CD1c-positive myeloid dendritic cell (primary cell): ENCODE measurements at regions not wholly inside any gene's neighbourhood (a gene's known extent, or its start where the extent isn't known, plus 50 kb on each side); places are given as distances from the start of the nearest gene placed in this dataset.
A peak's percentile ranks its signal among the peaks of the same experiment; 100 is the strongest.

ENCODE experiments used
- DNase-seq: peaks from one replicate; pipeline ENCODE4 v3.0.0-alpha.2; 2016; ENCODE audit errors: extremely low spot score

DNA sequence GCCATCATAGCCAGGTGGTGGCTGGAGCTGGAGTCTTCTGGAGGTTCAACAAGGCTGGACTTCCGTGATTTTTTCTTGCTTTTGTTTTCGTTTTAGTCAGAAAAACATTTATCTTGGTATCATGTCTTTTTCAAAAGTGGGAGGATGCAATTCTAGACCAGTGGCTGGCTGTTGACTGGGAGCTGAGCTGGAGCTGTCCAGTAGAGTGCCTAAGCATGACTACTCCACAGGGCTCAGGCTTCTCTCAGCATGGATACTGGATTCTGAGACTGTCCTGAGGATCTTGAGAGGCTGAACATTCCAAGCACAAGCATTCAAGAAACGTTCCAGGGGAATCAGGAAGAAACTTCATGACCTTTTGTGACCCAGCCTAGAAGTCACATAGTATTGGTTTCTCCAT, 598.1 kb downstream of the MID1IP1 start:
- DNase-seq = no peak

DNA sequence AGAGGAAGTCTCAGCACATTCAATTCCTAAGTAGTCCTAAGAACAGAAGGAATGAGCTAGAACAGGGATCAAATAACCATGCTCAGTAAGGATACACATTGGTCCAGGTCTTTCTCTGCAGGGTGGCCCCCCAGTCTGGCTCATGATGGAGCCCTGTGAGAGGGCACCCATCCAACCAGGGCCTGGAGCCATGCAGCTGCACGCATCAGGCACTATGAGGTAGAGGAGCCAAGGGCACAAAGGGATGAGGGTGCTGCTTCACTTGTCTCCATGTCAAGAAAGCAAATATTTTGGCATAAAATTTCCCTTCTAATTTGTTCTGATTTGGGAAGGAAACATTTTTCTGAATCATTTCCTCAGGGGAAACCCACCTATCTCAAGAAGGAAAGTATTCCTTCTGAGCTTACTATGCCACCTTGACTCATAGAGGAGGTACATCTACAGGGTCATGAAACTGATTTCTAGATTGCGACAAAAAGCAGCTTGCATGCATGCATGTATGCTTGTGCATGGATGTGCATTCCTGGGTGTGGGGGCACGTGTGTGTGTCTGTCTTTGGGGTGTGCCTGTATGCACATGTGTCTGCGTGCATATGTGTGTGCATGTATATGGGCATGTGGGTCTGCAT, 600.3 kb downstream of the MID1IP1 start:
- no peak for DNase-seq

- no peak for DNase-seq
These were observed 600.9 kb downstream of the MID1IP1 start for GRCh38 chrX:39402158-39402557.

GRCh38 chrX:39406799-39407198, 605.5 kb downstream of the MID1IP1 start:
- no peak for DNase-seq

DNA sequence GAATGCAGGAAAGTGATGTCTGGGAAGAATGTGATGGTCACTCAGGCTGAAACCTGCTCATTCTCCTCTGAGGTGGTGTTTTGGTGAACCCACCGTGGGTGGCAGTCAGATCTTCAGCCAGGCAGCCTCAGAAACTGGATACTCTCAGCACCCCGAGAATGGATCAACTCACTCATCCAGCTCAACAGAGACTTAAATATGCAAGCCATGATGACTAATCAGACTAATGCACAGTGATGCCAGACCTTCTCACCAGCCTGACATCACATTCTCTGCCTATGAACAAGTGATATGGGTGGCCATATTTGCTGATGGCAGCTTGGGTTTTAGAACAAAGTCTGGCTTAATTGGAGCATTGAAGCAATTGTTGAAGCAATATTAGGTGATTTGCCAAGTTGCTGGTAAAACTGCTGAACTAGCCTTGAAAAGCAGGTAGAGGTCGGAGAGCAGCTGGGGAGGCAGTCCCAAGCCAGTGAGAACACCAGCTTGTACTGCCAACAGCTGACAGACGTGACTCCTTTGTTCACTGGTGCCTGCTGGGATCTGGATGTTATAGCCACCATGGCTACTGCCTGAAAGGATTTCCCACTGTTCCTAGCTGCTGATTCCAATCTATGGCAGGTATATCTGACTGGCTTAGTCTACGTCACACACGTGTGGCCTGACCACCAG, 608.1 kb downstream of the MID1IP1 start:
- DNase-seq = no peak

DNA sequence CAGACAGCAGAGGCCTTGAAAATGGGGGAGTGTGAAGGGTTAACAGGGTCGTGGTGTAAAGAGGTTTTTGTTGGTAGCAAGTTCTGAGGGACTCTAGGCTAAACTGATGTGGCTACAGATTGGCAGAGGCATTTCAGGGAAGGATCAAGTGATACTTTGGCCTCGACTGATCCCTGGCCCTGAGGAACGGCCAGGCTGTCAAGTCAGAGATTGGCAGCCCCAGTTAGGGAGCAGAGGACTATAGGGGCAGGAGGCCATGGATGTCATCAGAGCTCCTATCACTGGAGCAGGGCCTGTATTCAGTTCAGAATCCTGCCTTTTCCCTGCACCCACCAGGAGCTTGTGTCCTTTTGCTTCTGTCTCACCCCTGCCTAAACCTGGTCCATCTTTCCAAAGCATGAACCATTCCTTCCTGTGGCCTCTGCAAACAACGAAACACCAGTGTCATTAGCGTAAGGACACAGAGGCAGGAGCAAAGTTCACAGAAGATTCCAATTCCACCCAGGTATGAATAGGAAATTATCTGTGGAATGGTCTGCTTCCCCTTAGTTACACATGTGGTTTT, 613.1 kb downstream of the MID1IP1 start:
- DNase-seq = no peak

DNA sequence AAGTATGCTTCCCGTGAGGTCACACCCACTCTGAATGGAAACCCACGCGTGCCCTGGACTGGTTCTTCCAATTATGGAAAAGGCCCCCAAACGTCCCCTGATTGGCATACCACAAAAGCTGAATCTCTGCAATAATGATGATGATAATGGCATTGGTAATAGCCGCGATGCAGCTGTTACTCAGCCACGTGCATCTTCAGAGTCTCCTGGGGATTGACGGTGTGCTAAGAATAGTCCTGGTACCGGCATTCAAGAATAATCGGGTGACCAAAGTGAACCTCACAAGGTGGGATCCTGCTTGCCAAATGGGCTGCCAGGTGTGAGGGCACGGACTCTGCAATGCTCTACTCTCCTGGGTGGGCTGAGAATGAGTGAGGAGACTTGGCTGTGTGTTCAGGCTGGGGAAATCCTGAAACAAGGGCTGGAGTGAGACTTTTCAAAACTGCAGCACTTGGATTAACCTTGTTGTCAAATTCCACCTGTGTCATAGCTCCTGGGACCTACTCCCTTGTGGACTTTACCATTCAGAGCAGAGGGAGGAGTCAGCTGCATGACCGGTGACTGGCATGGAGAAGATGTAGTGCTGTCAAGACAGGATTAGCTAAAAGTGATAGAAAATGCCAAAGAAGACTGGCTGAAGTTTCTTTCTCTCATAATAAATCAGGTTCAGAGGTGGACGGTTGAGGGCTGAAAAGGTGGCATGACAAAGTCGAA, 615.4 kb downstream of the MID1IP1 start:
- DNase-seq = no peak

DNA sequence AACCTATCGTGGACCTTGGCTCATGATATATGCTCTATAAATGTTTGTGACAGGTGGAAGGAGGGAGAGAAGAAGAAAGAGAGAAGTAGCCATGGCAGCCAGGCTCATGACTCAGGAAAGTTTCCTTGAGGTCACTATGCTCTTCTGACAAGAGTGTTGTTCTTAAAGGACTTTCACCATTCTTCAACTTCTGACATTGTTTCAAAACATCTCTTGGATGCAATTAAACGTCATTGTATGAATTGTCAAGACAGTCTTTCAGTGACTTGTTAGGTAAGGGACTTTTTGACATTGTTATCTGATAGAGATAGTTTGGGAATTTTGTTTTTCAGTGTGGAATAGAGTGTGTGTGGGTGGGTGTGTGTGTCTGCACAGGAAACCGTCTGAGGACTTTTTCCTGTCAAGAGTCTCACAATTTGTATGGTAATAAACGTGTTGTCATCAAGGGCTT, 617.0 kb downstream of the MID1IP1 start:
- no peak for DNase-seq

DNA sequence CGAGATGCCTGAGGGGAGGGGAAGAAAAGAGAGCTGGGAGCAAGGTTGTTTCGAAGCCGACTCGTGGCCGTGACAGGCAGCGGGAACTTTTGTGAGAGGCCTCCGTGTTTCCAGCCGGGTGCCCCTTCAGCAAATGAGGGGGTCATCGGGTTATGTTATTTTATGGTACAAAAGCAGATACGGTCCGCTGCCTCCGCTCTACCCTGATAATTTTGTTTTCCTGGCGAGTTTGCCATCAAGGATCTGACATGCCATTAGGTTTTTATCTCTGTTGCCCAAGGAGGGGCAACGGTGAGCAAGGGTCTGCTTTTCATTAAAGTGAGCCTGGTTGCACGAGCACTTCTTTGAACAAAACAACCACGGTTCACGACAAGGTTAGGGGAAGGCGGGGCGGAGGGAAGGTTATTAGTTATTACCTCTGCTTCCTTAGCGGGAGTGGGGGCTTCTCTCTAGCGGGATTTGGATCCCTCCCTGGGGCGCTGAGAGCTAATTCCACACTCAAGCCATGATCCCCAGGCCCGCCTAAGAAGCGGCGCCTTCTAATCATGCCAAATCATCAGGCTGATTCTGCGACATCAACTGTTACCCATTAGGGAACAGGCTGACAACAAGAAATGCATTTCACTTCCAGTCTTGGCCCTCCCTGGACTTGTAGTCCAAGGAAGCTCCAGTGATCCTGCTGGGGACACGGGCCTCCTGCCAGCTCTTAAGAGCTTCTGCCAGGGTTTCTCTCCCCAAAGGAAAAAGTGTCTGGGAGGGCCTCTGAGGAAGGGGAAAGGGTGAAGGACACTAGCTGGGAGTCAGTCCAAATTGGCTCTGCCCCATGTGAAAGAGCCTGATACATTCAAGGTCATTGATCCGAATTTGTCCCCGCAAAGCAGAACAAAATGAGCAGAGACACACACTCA, 617.7 kb downstream of the MID1IP1 start:
- no peak for DNase-seq

GRCh38 chrX:39421006-39421405, 619.7 kb downstream of the MID1IP1 start:
- DNase-seq = no peak

GRCh38 chrX:39425124-39425806, 624.0 kb downstream of the MID1IP1 start:
- DNase-seq = no peak

- DNase-seq = no peak
These were observed 624.8 kb downstream of the MID1IP1 start for GRCh38 chrX:39426101-39426500.

DNA sequence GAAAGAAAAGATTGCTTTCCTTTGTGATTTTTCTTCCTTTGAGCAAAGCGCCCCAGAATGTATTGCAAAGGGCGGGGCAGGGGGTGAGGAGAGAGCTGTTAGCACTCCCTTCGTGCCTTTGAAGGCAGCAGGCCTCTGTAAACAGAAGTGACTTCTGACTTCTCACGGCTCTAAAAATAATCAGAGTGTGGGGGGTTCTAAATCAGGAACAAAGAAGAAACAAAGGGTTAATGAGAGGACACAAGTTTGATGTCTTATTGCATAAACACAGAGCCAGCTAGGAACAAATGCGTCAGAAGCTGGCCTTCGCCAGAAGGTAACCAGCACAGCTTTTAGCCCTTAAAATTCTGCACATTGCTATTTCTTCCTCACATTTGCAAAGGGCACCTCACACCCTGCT, 626.2 kb downstream of the MID1IP1 start:
- peak; percentile 46 for DNase-seq

DNA sequence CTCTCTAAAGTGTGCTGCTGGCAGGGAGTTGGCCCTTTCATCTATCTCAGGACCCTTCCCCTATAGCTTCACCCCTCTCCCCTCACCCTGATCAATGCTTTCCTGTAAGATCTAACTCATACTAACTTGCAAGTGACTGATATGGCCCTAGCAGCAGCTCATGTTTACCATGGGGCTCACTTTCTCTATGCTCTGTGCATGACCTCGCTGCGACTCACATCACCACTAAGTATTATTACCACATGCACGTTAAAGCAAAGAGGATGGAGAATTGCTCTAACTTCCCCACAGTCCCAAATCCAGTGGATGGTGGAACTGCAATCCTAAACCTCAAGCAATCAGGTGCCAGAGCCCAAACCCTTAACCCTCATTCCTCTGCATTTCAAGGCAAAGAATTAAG, 626.6 kb downstream of the MID1IP1 start:
- DNase-seq = peak; percentile 11

- no peak for DNase-seq
These were observed 629.3 kb downstream of the MID1IP1 start for GRCh38 chrX:39430551-39430950.

- DNase-seq = no peak
These were observed 630.6 kb downstream of the MID1IP1 start for GRCh38 chrX:39431893-39432292.

- DNase-seq = peak; percentile 71
These were observed 633.4 kb downstream of the MID1IP1 start for GRCh38 chrX:39434671-39435070.

DNA sequence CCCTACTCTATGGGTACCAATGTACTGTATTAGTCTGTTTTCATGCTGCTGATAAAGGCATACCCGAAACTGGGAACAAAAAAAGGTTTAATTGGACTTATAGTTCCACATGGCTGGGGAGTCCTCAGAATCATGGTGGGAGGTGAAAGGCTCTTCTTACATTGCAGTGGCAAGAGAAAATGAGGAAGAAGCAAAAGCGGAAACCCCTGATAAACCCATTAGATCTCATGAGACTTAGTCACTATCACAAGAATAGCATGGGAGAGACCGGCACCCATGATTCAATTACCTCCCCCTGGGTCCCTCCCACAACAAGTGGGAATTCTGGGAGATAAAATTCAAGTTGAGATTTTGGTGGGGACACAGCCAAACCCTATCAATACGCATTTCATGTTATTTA, 635.3 kb downstream of the MID1IP1 start:
- DNase-seq = peak; percentile 73

DNA sequence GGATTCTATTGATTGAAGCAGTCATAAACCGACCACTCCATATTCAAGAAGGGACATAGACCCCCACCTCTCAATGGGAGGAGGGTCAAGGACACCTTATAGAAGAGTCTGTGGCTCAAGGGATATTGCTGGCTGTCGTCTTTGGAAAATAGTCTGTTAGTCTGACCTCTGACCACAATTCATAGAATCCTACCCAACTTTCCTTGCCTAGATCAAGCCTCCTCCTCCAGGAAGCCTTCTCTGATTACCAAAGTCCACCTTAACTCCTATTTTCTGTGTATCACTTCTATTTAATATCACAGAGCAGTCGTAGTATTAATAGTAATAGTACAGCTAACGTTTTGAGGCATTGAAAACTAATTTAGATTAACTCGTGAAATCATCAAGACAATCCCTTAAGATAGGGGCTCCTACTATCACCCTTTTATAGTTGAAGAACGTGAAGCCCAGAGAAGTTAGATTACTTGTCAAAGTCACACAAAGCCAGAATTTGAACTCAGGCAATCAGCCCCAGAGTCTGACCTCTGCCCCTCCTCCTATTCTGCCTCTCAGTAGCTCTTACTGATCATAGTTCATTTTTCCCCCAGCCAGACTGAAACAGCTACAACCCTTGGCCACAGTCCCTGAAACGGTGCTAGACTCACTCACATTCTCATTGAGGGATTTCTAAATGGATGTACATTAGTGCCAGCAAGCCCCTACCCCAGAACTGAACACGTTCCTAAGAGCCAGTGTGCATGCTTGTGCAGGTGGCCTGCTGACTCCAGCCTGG, 636.6 kb downstream of the MID1IP1 start:
- DNase-seq = no peak
